Subcutaneous abdominal adipose tissue (tissue), 5 donors: ENCODE measurements at regions not wholly inside any gene's neighbourhood (a gene's known extent, or its start where the extent isn't known, plus 50 kb on each side); places are given as distances from the start of the nearest gene placed in this dataset.

Source experiments
- H3K27ac ChIP-seq: one replicate; pipeline ENCODE4 v1.7.0; 2013; ENCODE audit warnings: low read depth, mild to moderate bottlenecking, inconsistent platforms, low read length, moderate library complexity
- H3K27me3 ChIP-seq, 5 donors: one replicate each; pipeline ENCODE4 v1.7.0; 2013; ENCODE audit warnings: low read length in 5 of 5, inconsistent platforms in 1 of 5; ENCODE audit not compliant: control insufficient read depth in 5 of 5, insufficient read depth in 4 of 5
- H3K36me3 ChIP-seq, 5 donors: one replicate each; pipeline ENCODE4 v1.7.0; 2013; ENCODE audit warnings: low read length in 5 of 5; ENCODE audit not compliant: control insufficient read depth in 5 of 5, insufficient read depth in 5 of 5
- H3K4me1 ChIP-seq, 5 donors: one replicate each; pipeline ENCODE4 v1.7.0; 2013; ENCODE audit warnings: low read length in 5 of 5, mild to moderate bottlenecking in 3 of 5, moderate library complexity in 1 of 5; ENCODE audit not compliant: control insufficient read depth in 5 of 5, insufficient read depth in 5 of 5
- H3K4me3 ChIP-seq, 5 donors: one replicate each; pipeline ENCODE4 v1.7.0; 2013; ENCODE audit warnings: low read length in 5 of 5, low read depth in 1 of 5
- H3K9ac ChIP-seq, 5 donors: one replicate each; pipeline ENCODE4 v1.7.0; 2013; ENCODE audit warnings: low read length in 5 of 5, mild to moderate bottlenecking in 4 of 5, moderate library complexity in 3 of 5
- H3K9me3 ChIP-seq, 5 donors: one replicate each; pipeline ENCODE4 v1.7.0; 2013; ENCODE audit warnings: low read length in 5 of 5; ENCODE audit not compliant: control insufficient read depth in 5 of 5
- donor health status: healthy.
- donor health status: healthy.
- donor health status: healthy.
- donor health status: healthy.
- donor health status: healthy.

GRCh38 chr5:103829585-103829984 lies 267.0 kb upstream of the NUDT12 start:
- H3K9me3 ChIP-seq: no peaks in the 10 kb centered on the region
- H3K27ac ChIP-seq: no peak overlapping the region
- no peaks in the 10 kb centered on the region for H3K27me3 ChIP-seq
- no peak overlapping the region for H3K4me3 ChIP-seq
- H3K9ac ChIP-seq: no peak overlapping the region
- no peaks in the 10 kb centered on the region for H3K36me3 ChIP-seq
- H3K4me1 ChIP-seq: no peaks in the 10 kb centered on the region

GRCh38 chr5:103827976-103828375 lies 265.4 kb upstream of the NUDT12 start:
- no peak overlapping the region for H3K9ac ChIP-seq
- H3K9me3 ChIP-seq: no peaks in the 10 kb centered on the region
- H3K27ac ChIP-seq: no peak overlapping the region
- no peak overlapping the region for H3K4me3 ChIP-seq
- H3K27me3 ChIP-seq: no peaks in the 10 kb centered on the region
- no peaks in the 10 kb centered on the region for H3K4me1 ChIP-seq
- H3K36me3 ChIP-seq: no peaks in the 10 kb centered on the region

- H3K4me1 ChIP-seq: no peaks in the 10 kb centered on the region
- H3K27me3 ChIP-seq: no peaks in the 10 kb centered on the region
- no peak overlapping the region for H3K4me3 ChIP-seq
- no peaks in the 10 kb centered on the region for H3K36me3 ChIP-seq
- H3K9me3 ChIP-seq: no peaks in the 10 kb centered on the region
- H3K9ac ChIP-seq: no peak overlapping the region
- H3K27ac ChIP-seq: no peak overlapping the region
These were observed 258.8 kb upstream of the NUDT12 start for GRCh38 chr5:103821361-103821760.

GRCh38 chr5:103808464-103809106 lies 246.0 kb upstream of the NUDT12 start:
- H3K4me3 ChIP-seq: no peak overlapping the region
- no peaks in the 10 kb centered on the region for H3K4me1 ChIP-seq
- H3K9ac ChIP-seq: no peak overlapping the region
- H3K9me3 ChIP-seq: no peaks in the 10 kb centered on the region
- H3K36me3 ChIP-seq: no peaks in the 10 kb centered on the region
- no peaks in the 10 kb centered on the region for H3K27me3 ChIP-seq
- H3K27ac ChIP-seq: no peak overlapping the region

GRCh38 chr5:103804711-103805110 lies 242.1 kb upstream of the NUDT12 start:
- peaks cover 0 to 7% (median 0%) of the 10 kb centered on the region in 5 donors for H3K4me1 ChIP-seq
- H3K9ac ChIP-seq: no peak overlapping the region
- no peaks in the 10 kb centered on the region for H3K27me3 ChIP-seq
- no peak overlapping the region for H3K27ac ChIP-seq
- H3K36me3 ChIP-seq: no peaks in the 10 kb centered on the region
- H3K9me3 ChIP-seq: no peaks in the 10 kb centered on the region
- H3K4me3 ChIP-seq: no peak overlapping the region

- H3K9me3 ChIP-seq: peaks cover 0 to 5% (median 0%) of the 10 kb centered on the region in 5 donors
- no peak overlapping the region for H3K27ac ChIP-seq
- H3K4me3 ChIP-seq: no peak overlapping the region
- H3K4me1 ChIP-seq: peaks cover 0 to 7% (median 0%) of the 10 kb centered on the region in 5 donors
- H3K27me3 ChIP-seq: no peaks in the 10 kb centered on the region
- H3K9ac ChIP-seq: no peak overlapping the region
- no peaks in the 10 kb centered on the region for H3K36me3 ChIP-seq
These were observed 239.1 kb upstream of the NUDT12 start for GRCh38 chr5:103801681-103802080.

GRCh38 chr5:103800741-103801495 lies 238.3 kb upstream of the NUDT12 start:
- peaks cover 0 to 7% (median 0%) of the 10 kb centered on the region in 5 donors for H3K9me3 ChIP-seq
- no peak overlapping the region for H3K4me3 ChIP-seq
- no peaks in the 10 kb centered on the region for H3K27me3 ChIP-seq
- H3K4me1 ChIP-seq: peaks cover 0 to 7% (median 0%) of the 10 kb centered on the region in 5 donors
- no peak overlapping the region for H3K9ac ChIP-seq
- no peaks in the 10 kb centered on the region for H3K36me3 ChIP-seq
- no peak overlapping the region for H3K27ac ChIP-seq

- no peaks in the 10 kb centered on the region for H3K4me1 ChIP-seq
- H3K4me3 ChIP-seq: no peak overlapping the region
These were observed 231.1 kb upstream of the NUDT12 start for GRCh38 chr5:103793595-103794182.

GRCh38 chr5:103785569-103785968 lies 223.0 kb upstream of the NUDT12 start:
- no peak overlapping the region for H3K27ac ChIP-seq
- no peak overlapping the region for H3K9ac ChIP-seq
- H3K9me3 ChIP-seq: peaks cover 0 to 8% (median 7%) of the 10 kb centered on the region in 5 donors
- H3K4me1 ChIP-seq: no peaks in the 10 kb centered on the region
- no peak overlapping the region for H3K4me3 ChIP-seq
- no peaks in the 10 kb centered on the region for H3K36me3 ChIP-seq
- no peaks in the 10 kb centered on the region for H3K27me3 ChIP-seq

More at GRCh38 chr5:103793595-103794182, 231.1 kb upstream of the NUDT12 start:
- Histone ChIP-seq H3K9ac (no peak overlapping the region), H3K27ac (no peak overlapping the region), H3K9me3 (peaks cover 4 to 36% (median 30%) of the 10 kb centered on the region in 5 donors), H3K36me3 (no peaks in the 10 kb centered on the region), H3K27me3 (no peaks in the 10 kb centered on the region)

- Histone ChIP-seq H3K9me3 (no peaks in the 10 kb centered on the region), H3K4me3 (no peak overlapping the region)
These were observed 221.1 kb upstream of the NUDT12 start for GRCh38 chr5:103783669-103784068.

More at GRCh38 chr5:103783669-103784068, 221.1 kb upstream of the NUDT12 start:
- Histone ChIP-seq H3K27ac (no peak overlapping the region), H3K9ac (no peak overlapping the region), H3K4me1 (no peaks in the 10 kb centered on the region), H3K27me3 (no peaks in the 10 kb centered on the region), H3K36me3 (no peaks in the 10 kb centered on the region)
